SK-N-SH (cell line): ENCODE measurements at regions not wholly inside any gene's neighbourhood (a gene's known extent, or its start where the extent isn't known, plus 50 kb on each side); places are given as distances from the start of the nearest gene placed in this dataset.

Experiments
- CTCF ChIP-seq: fragments of 200-600 bp; sonication (generic); IDR thresholded peaks from 2 replicates; pipeline ENCODE4 v1.6.1; 2017; ENCODE audit warnings: antibody characterized with exemption, mild to moderate bottlenecking, moderate library complexity
- MAX ChIP-seq: IDR thresholded peaks from 2 replicates; pipeline ENCODE4 v1.4.0; 2012; ENCODE audit warnings: low read depth
- MEF2A ChIP-seq: IDR thresholded peaks from 2 replicates; pipeline ENCODE4 v1.4.0; 2012; ENCODE audit warnings: low read depth, borderline replicate concordance
- POLR2AphosphoS5 ChIP-seq: IDR thresholded peaks from 2 replicates; pipeline ENCODE4 v1.6.1; 2012; ENCODE audit warnings: low read depth, low read length

- TF ChIP-seq POLR2AphosphoS5 (no peak), CTCF (no peak), MEF2A (no peak), MAX (no peak)
Measured at GRCh38 chr2:147025646-147026585, 818.9 kb upstream of the ACVR2A start.
